K562 (cell line): ENCODE measurements at regions not wholly inside any gene's neighbourhood (a gene's known extent, or its start where the extent isn't known, plus 50 kb on each side); places are given as distances from the start of the nearest gene placed in this dataset.

ENCODE experiments used
- ATAC-seq: fragments of 200-7000 bp; cut with Tn5 transposase; 3 replicates; pipeline ENCODE4 v1.9.1; 2020; ENCODE audit warnings: moderate library complexity
- BruUV-seq: library from RNA; stranded (reverse); fragments of 400-500 nt; replicated peaks from 2 replicates; lab custom pipeline; 2021; lab: Mats Ljungman, UMichigan
- CTCF ChIA-PET: fragments of 300-600 bp; formaldehyde crosslinking; extraction: SDS; loops from one replicate; lab custom pipeline; 2021; ENCODE audit warnings: low intra/inter-chr PET ratio; lab: Yijun Ruan, JAX
- POLR2A ChIA-PET: fragments of 300-600, 350-650 bp; sonication (Branson Sonifier 250); formaldehyde crosslinking; extraction: SDS; loops from one replicate; lab custom pipeline; 2021; ENCODE audit warnings: antibody characterized with exemption, inconsistent platforms; lab: Yijun Ruan, JAX
- DNase-seq, 4 experiments: peaks; one replicate each; pipeline versions ENCODE4 v3.0.0 to v3.0.0-alpha.2; 2011 to 2018; ENCODE audit warnings: low spot score in 3 of 4, mixed read lengths in 3 of 4; ENCODE audit errors: extremely low read depth in 1 of 4
- FAIRE-seq: peaks from 2 replicates; lab custom pipeline; 2011; peaks lifted over from hg19 to GRCh38; lab: Jason Lieb, UNC
- H2AFZ ChIP-seq: 2 replicates; pipeline ENCODE4 v1.6.0; 2011; ENCODE audit warnings: low read depth, low read length, control low read depth, inconsistent platforms
- H3K27ac ChIP-seq: fragments of 200-600 bp; 3 replicates; pipeline ENCODE4 v1.8.0; 2011; ENCODE audit warnings: low read depth, mild to moderate bottlenecking, control low read depth, inconsistent platforms, low read length, moderate library complexity, mixed read lengths; ENCODE audit errors: extremely low read depth
- H3K27me3 ChIP-seq, 2 experiments: fragments of 300-600 bp in 1 of 2; 2 replicates in 1 of 2; 3 replicates in 1 of 2; pipeline versions ENCODE4 v1.6.0 to v1.8.0; 2011; ENCODE audit warnings: inconsistent platforms in 2 of 2, low read length in 2 of 2, mild to moderate bottlenecking in 1 of 2, mixed read lengths in 1 of 2, moderate library complexity in 1 of 2; ENCODE audit not compliant: control insufficient read depth in 2 of 2, insufficient read depth in 2 of 2
- H3K36me3 ChIP-seq: fragments of 300-600 bp; 3 replicates; pipeline ENCODE4 v1.8.0; 2011; ENCODE audit warnings: mild to moderate bottlenecking, low read length, inconsistent platforms; ENCODE audit not compliant: control insufficient read depth, insufficient read depth
- H3K4me1 ChIP-seq, 2 experiments: fragments of 200-600 bp in 1 of 2; replicated peaks in 1 of 2; 2 replicates in 1 of 2; 3 replicates in 1 of 2; pipeline versions ENCODE4 v1.5.1 to v1.8.0; 2011; ENCODE audit warnings: inconsistent platforms in 2 of 2, low read length in 2 of 2, mild to moderate bottlenecking in 1 of 2, mixed read lengths in 1 of 2, moderate library complexity in 1 of 2; ENCODE audit not compliant: control insufficient read depth in 2 of 2, insufficient read depth in 2 of 2
- H3K4me2 ChIP-seq: 2 replicates; pipeline ENCODE4 v1.6.1; 2011; ENCODE audit warnings: low read length, control low read depth, inconsistent platforms, mixed read lengths; ENCODE audit not compliant: insufficient read depth
- H3K4me3 ChIP-seq: fragments of 200-600 bp; sonication (generic), shearing (Covaris generic); 2 replicates; pipeline ENCODE4 v1.5.1; 2016; ENCODE audit warnings: control low read depth, inconsistent platforms
- H3K79me2 ChIP-seq: fragments of 200-600 bp; 3 replicates; pipeline ENCODE4 v1.8.0; 2011; ENCODE audit warnings: low read length, inconsistent platforms; ENCODE audit not compliant: control insufficient read depth, insufficient read depth
- H3K9ac ChIP-seq, 2 experiments: 2 replicates each; pipeline versions ENCODE4 v1.6.0 to v1.6.1; 2011; ENCODE audit warnings: low read depth in 2 of 2, low read length in 2 of 2, control low read depth in 1 of 2, inconsistent platforms in 1 of 2, mild to moderate bottlenecking in 1 of 2, mixed read lengths in 1 of 2; ENCODE audit not compliant: insufficient read depth in 1 of 2
- H3K9me1 ChIP-seq: one replicate; pipeline ENCODE4 v1.6.0; 2011; ENCODE audit warnings: inconsistent platforms, mild to moderate bottlenecking, low read length, moderate library complexity; ENCODE audit not compliant: control insufficient read depth, insufficient read depth
- H3K9me3 ChIP-seq: replicated peaks from 2 replicates; pipeline ENCODE4 v1.5.1; 2011; ENCODE audit warnings: low read depth, low read length, inconsistent platforms; ENCODE audit not compliant: control insufficient read depth, insufficient read depth
- H4K20me1 ChIP-seq: replicated peaks from 2 replicates; pipeline ENCODE4 v1.6.1; 2011; ENCODE audit warnings: low read length, inconsistent platforms, mixed read lengths; ENCODE audit not compliant: control insufficient read depth, insufficient read depth
- FIP1L1 ChIP-seq: fragments of 200-400 bp; formaldehyde crosslinking; IDR thresholded peaks from 2 replicates; pipeline ENCODE4 v1.6.1; 2018; ENCODE audit warnings: mild to moderate bottlenecking, low read depth, low read length; ENCODE audit not compliant: poor library complexity, severe bottlenecking
- GMEB1 ChIP-seq: fragments of 250-450 bp; sonication (Bioruptor Pico); IDR thresholded peaks from 2 replicates; pipeline ENCODE4 v1.4.0; 2020; ENCODE audit warnings: mild to moderate bottlenecking
- GTF3C2 ChIP-seq: IDR thresholded peaks from 3 replicates; pipeline ENCODE4 v1.6.1; 2011; ENCODE audit warnings: borderline replicate concordance, mild to moderate bottlenecking, moderate library complexity; ENCODE audit not compliant: insufficient read length; ENCODE audit errors: extremely low read depth
- MAFF ChIP-seq: IDR thresholded peaks from 2 replicates; pipeline ENCODE4 v1.6.1; 2012; ENCODE audit warnings: low read length, improper control_type of control experiment
- NFE2 ChIP-seq: IDR thresholded peaks from 2 replicates; pipeline ENCODE4 v1.6.1; 2014; ENCODE audit warnings: antibody characterized with exemption, low read depth
- PHTF2 ChIP-seq: fragments of 250-450 bp; sonication (Bioruptor Pico); IDR thresholded peaks from 2 replicates; pipeline ENCODE4 v1.5.0; 2021; ENCODE audit warnings: mild to moderate bottlenecking
- PRPF4 ChIP-seq: fragments of 200-400 bp; formaldehyde crosslinking; IDR thresholded peaks from one replicate; pipeline ENCODE4 v1.6.1; 2017; ENCODE audit warnings: low read length, low read depth, mild to moderate bottlenecking; ENCODE audit not compliant: insufficient read depth, poor library complexity, severe bottlenecking
- TAF7 ChIP-seq: fragments of 450-650 bp; IDR thresholded peaks from 2 replicates; pipeline ENCODE4 v1.6.1; 2016; ENCODE audit warnings: missing genetic modification characterization, missing compliant biosample characterization
- TFAM ChIP-seq: fragments of 250-450 bp; sonication (Bioruptor Pico); conservative IDR thresholded peaks from 2 replicates; pipeline ENCODE4 v1.5.0; 2021; ENCODE audit warnings: mild to moderate bottlenecking, moderate library complexity
- ZC3H4 ChIP-seq: sonication (generic); formaldehyde crosslinking; IDR thresholded peaks from 2 replicates; pipeline ENCODE4 v1.9.0; 2021; ENCODE audit warnings: missing genetic modification reagents, borderline replicate concordance
- ZC3H8 ChIP-seq: fragments of 450-650 bp; IDR thresholded peaks from 2 replicates; pipeline ENCODE4 v1.6.1; 2017
- ZNF398 ChIP-seq: fragments of 250-450 bp; sonication (Bioruptor Pico); IDR thresholded peaks from 2 replicates; pipeline ENCODE4 v1.8.0; 2021; ENCODE audit warnings: moderate library complexity, mild to moderate bottlenecking, inconsistent platforms
- ZNF655 ChIP-seq: fragments of 250-450 bp; sonication (Bioruptor Pico); IDR thresholded peaks from 2 replicates; pipeline ENCODE4 v1.5.0; 2021
- WGBS: fragments of 100-300 bp; shearing (Covaris generic); methylation state at CpG from one replicate; pipeline ENCODE4 v1.1.6; 2016; ENCODE audit warnings: low coverage, mixed read lengths; ENCODE audit not compliant: insufficient coverage; ENCODE audit errors: missing lambda C conversion rate; 5-methylcytosine and 5-hydroxymethylcytosine counted together
- in situ Hi-C: fragments of 300-500 bp; cut with MboI; formaldehyde crosslinking; loops from 4 replicates; pipeline ENCODE4 v1.15.0; 2018; ENCODE audit warnings: inconsistent platforms, mixed read lengths
- intact Hi-C: fragments of 100-400 bp; cut with micrococcal nuclease; formaldehyde crosslinking; loops from 2 replicates; pipeline ENCODE4 v1.14.2; 2022

- Histone ChIP-seq H3K27me3 (no peaks in the 10 kb centered on the region; a peak in 2 of 5 replicates), H3K4me2 (no peak overlapping the region), H2AFZ (no peak overlapping the region), H3K9me3 (no peaks in the 10 kb centered on the region), H3K27ac (no peak overlapping the region), H4K20me1 (no peaks in the 10 kb centered on the region), H3K9me1 (no peaks in the 10 kb centered on the region), H3K36me3 (no peaks in the 10 kb centered on the region), H3K79me2 (no peaks in the 10 kb centered on the region), H3K9ac (no peak overlapping the region), H3K4me1 (no peaks in the 10 kb centered on the region), H3K4me3 (no peak overlapping the region)
- in situ Hi-C loops = no loop called here
- WGBS = 0% methylated on average over 1 of the region's 1 CpG
- ATAC-seq (no peak), FAIRE-seq (no peak), DNase-seq (no peak)
- ChIA-PET POLR2A (interaction anchor here (0.6 to 1.2 kb wide), 2 partner anchors 61 to 113 kb away, joined by 3 to 4 read pairs; no protein-coding TSS in a partner anchor), CTCF (no interaction called here)
- intact Hi-C loops = no loop called here
- BruUV-seq = no TSS peak
- TF ChIP-seq TAF7 (tag) (no peak), ZC3H4 (CRISPR knock-in tag) (no peak), MAFF (no peak), PHTF2 (CRISPR knock-in tag) (no peak), ZNF398 (no peak), NFE2 (no peak), TFAM (CRISPR knock-in tag) (no peak), PRPF4 (no peak), GMEB1 (CRISPR knock-in tag) (no peak), FIP1L1 (no peak), GTF3C2 (no peak), ZNF655 (no peak), ZC3H8 (no peak)
Measured at GRCh38 chr5:168156170-168156569, 135.3 kb upstream of the WWC1 start.
